ENCODE measurements at regions not wholly inside any gene's neighbourhood (a gene's known extent, or its start where the extent isn't known, plus 50 kb on each side); places are given as distances from the start of the nearest gene placed in this dataset.

Small RNA genes in the stretch of these regions (small RNA-seq; reads per million reads assigned to genes)
- gene MIR378C (ENCODE audit: insufficient read length in 3 of 3, low read depth in 3 of 3, low replicate concordance in 1 of 3) (0 reads per million in 3 experiments), gene RF00019 (ENCODE audit: insufficient read length in 3 of 3, low read depth in 3 of 3, low replicate concordance in 1 of 3) (0 reads per million in 3 experiments)
